Endothelial cell of umbilical vein (primary cell): ENCODE measurements at regions not wholly inside any gene's neighbourhood (a gene's known extent, or its start where the extent isn't known, plus 50 kb on each side); places are given as distances from the start of the nearest gene placed in this dataset.
"Not testable (repeated sequence)": the region's sequence is repeated elsewhere in the genome, so short reads cannot be mapped to it uniquely, and the experiment has no call there.

ENCODE experiments used
- EZH2 ChIP-seq: IDR thresholded peaks from 2 replicates; pipeline ENCODE4 v1.6.1; 2012; ENCODE audit warnings: borderline replicate concordance, low read depth, mild to moderate bottlenecking, moderate library complexity, low read length, inconsistent platforms; ENCODE audit not compliant: severe bottlenecking
- POLR2A ChIP-seq: IDR thresholded peaks from 2 replicates; pipeline ENCODE4 v1.6.1; 2012; ENCODE audit warnings: low read depth, mild to moderate bottlenecking, control low read depth, low read length
- TF ChIP-seq, protein P1 (sequence below), 2 donors: IDR thresholded peaks; 1 replicate in 1 of 2; 2 replicates in 1 of 2; pipeline ENCODE4 v1.5.1; 2011; ENCODE audit warnings: low read length in 2 of 2, mild to moderate bottlenecking in 2 of 2, moderate library complexity in 2 of 2, control low read depth in 1 of 2, inconsistent platforms in 1 of 2, low read depth in 1 of 2; ENCODE audit not compliant: insufficient read depth in 1 of 2; ENCODE audit errors: extremely low read depth in 1 of 2
- TF ChIP-seq, protein P2 (sequence below): IDR thresholded peaks from 2 replicates; pipeline ENCODE4 v1.6.1; 2011; ENCODE audit not compliant: insufficient read depth, insufficient read length

DNA sequence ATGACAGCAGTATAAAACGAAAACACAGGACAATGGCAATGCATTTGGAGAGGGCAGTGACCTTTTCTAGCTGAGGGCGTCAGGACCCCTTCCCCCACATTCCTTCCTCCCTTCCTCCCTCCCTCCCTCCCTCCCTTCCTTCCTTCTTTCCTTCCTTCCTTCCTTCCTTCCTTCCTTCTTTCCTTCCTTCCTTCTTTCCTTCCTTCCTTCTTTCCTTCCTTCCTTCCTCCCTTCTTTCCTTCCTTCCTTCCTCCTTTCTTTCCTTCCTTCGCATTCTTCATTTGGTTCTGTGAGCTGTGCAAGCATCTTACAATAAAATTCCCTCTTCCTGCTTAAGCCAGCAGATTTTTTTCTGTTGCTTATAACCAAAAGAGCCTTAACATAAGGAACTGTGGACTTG is 76.7 kb upstream of the FYN start:
- TF ChIP-seq, protein P1, sequence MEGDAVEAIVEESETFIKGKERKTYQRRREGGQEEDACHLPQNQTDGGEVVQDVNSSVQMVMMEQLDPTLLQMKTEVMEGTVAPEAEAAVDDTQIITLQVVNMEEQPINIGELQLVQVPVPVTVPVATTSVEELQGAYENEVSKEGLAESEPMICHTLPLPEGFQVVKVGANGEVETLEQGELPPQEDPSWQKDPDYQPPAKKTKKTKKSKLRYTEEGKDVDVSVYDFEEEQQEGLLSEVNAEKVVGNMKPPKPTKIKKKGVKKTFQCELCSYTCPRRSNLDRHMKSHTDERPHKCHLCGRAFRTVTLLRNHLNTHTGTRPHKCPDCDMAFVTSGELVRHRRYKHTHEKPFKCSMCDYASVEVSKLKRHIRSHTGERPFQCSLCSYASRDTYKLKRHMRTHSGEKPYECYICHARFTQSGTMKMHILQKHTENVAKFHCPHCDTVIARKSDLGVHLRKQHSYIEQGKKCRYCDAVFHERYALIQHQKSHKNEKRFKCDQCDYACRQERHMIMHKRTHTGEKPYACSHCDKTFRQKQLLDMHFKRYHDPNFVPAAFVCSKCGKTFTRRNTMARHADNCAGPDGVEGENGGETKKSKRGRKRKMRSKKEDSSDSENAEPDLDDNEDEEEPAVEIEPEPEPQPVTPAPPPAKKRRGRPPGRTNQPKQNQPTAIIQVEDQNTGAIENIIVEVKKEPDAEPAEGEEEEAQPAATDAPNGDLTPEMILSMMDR (IDR thresholded peaks at IDR 0.05; ENCODE audit: extremely low read depth in 1 of 2, insufficient read depth in 1 of 2, low read depth in 1 of 2, low read length in 2 of 2) = not testable (repeated sequence)
- TF ChIP-seq POLR2A, EZH2: not testable (repeated sequence)
- TF ChIP-seq, protein P2, sequence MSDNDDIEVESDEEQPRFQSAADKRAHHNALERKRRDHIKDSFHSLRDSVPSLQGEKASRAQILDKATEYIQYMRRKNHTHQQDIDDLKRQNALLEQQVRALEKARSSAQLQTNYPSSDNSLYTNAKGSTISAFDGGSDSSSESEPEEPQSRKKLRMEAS = not testable (repeated sequence)
